ENCODE measurements at regions not wholly inside any gene's neighbourhood (a gene's known extent, or its start where the extent isn't known, plus 50 kb on each side); places are given as distances from the start of the nearest gene placed in this dataset.

DNA sequence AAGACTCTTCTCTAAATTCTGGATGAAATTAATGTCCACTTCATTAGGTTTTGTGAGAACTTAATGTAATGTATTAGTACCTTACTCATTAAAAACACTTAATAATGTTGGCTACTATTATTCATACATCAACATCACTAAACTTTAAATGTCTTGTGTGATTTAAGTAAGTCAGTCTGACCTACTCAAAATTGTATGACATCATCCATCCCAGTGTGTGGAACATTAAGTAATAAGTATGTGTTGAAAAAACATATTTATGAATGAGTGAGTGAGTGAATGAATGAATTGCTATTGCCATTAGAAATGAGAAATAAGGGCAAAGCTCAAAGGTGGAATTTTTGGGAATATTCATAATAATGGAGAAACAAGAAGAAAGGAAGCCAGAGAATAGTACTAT lies 285.8 kb downstream of the HTR1B start:
- DNase-seq (ENCODE audit: low read depth) = no peak
- TF ChIP-seq, protein P1, sequence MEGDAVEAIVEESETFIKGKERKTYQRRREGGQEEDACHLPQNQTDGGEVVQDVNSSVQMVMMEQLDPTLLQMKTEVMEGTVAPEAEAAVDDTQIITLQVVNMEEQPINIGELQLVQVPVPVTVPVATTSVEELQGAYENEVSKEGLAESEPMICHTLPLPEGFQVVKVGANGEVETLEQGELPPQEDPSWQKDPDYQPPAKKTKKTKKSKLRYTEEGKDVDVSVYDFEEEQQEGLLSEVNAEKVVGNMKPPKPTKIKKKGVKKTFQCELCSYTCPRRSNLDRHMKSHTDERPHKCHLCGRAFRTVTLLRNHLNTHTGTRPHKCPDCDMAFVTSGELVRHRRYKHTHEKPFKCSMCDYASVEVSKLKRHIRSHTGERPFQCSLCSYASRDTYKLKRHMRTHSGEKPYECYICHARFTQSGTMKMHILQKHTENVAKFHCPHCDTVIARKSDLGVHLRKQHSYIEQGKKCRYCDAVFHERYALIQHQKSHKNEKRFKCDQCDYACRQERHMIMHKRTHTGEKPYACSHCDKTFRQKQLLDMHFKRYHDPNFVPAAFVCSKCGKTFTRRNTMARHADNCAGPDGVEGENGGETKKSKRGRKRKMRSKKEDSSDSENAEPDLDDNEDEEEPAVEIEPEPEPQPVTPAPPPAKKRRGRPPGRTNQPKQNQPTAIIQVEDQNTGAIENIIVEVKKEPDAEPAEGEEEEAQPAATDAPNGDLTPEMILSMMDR (conservative IDR thresholded peaks at IDR 0.05; ENCODE audit: control insufficient read depth, insufficient read depth, low read depth, low read length) = no peak
- no peak overlapping the region for H3K4me3 ChIP-seq (ENCODE audit: control insufficient read depth, low read depth, low read length)

DNA sequence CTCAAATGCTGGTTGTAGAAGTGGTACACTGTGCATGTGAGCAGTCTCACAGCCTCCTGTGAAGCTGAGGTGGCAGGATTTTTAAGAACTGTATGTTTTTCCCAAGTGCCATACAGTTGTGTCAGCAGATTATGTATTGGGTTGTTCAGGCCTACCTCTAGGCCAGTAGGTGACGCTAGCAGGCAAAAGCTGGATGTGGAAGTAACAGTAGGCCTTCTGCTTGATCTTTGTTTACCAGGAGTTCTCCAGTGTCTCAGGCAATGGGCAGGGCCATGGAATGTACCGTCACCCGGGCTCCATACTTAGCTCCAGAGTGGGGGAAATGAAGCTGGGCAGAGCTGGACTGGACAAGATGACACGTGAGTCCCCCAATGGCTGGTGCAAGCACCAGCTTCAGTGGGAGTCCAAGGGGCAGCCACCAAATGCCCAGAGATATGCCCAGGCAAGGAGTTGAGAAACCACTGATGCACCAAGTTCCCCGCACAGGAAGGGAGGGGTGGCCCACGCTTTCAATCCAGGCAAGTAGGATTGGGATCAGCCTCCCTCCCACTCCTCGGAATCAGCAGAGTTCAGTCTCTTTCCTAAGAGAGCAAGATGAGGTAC lies 289.7 kb downstream of the HTR1B start:
- H3K4me3 ChIP-seq (ENCODE audit: control insufficient read depth, low read depth, low read length) = no peak overlapping the region
- TF ChIP-seq, protein P1 (conservative IDR thresholded peaks at IDR 0.05; ENCODE audit: control insufficient read depth, insufficient read depth, low read depth, low read length) = no peak
- DNase-seq (ENCODE audit: low read depth) = peak; percentile 3

DNA sequence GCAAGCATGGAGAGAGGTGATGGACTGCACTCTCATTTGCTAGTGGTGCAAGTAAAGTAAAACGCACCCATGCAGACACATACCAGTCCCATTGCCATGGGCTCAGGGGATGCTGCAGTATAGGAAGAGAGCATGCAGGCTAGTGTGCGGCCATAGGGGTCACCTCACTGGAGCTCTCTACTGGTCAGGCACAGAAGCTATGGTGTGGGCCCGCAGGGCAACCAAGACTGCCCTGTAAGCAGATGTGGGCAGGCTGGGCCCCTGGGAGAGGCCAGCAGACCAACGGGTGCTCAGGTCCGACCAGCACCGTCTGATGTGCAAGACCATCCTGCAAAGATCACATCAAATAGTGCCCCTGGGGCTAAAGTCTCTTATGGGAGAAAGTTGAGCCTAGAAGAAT lies 290.7 kb downstream of the HTR1B start:
- TF ChIP-seq, protein P1 (conservative IDR thresholded peaks at IDR 0.05; ENCODE audit: control insufficient read depth, insufficient read depth, low read depth, low read length) = no peak
- no peak for DNase-seq (ENCODE audit: low read depth)
- no peak overlapping the region for H3K4me3 ChIP-seq (ENCODE audit: control insufficient read depth, low read depth, low read length)

DNA sequence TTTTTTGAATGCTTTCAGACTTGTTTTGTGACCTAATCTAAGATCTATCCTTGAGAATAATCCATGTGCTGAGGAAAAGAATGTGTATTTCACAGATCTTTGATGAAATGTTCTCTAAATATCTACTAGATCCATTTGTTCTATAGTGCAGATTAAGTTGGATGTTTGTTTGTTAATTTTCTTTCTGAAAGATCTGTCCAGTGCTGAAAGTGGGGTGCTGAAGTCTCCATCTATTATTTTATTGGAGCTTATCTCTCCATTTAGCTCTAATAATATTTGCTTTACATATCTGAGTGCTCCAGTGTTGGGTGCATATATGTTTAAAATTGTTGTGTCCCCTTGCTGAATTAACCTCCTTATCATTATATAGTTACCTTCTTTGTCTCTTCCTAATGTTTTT lies 303.6 kb downstream of the HTR1B start:
- DNase-seq (ENCODE audit: low read depth) = no peak
- no peak overlapping the region for H3K4me3 ChIP-seq (ENCODE audit: control insufficient read depth, low read depth, low read length)
- TF ChIP-seq, protein P1 (conservative IDR thresholded peaks at IDR 0.05; ENCODE audit: control insufficient read depth, insufficient read depth, low read depth, low read length) = no peak

DNA sequence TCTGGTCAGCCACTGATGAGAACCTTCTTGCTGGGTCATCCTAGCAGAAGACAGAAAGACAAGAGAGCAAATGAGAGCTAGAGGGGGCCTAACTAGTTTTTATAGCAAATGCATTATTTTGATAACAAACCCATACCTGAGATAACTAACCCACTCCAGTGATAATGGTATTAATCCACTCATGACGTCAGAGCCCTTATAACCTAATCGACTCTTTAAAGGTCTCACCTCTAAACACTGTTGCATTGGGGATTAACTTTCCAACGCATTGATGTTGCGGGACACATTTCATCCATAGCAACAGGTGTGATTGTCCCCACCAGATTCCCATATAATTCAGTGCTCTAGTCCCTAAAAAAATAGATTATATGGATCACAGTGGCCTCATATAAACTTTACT lies 312.1 kb downstream of the HTR1B start:
- H3K4me3 ChIP-seq (ENCODE audit: control insufficient read depth, low read depth, low read length) = no peak overlapping the region
- TF ChIP-seq, protein P1 (conservative IDR thresholded peaks at IDR 0.05; ENCODE audit: control insufficient read depth, insufficient read depth, low read depth, low read length) = no peak
- no peak for DNase-seq (ENCODE audit: low read depth)

DNA sequence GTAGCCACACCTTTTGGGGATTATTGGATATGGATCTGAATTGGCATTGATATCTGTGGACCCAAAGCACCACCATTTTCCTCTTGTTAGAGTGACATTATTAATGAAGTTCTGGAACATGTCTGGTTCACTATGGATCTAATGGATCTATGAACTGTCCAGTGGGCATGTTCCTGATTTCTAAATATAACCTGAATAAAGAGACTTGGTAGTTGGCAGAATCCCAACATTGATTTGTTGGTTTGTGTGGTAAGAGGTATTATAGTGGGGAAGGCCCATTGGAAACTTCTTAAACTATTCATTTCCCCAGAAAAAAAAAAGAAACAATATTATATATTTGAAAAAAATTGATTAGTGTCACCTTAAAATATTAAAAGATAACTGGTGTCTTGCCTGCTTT lies 312.6 kb downstream of the HTR1B start:
- DNase-seq (ENCODE audit: low read depth) = no peak
- no peak overlapping the region for H3K4me3 ChIP-seq (ENCODE audit: control insufficient read depth, low read depth, low read length)

More for the DNA sequence above, 312.6 kb downstream of the HTR1B start:
- TF ChIP-seq, protein P1 (conservative IDR thresholded peaks at IDR 0.05; ENCODE audit: control insufficient read depth, insufficient read depth, low read depth, low read length) = no peak
